ENCODE measurements at regions not wholly inside any gene's neighbourhood (a gene's known extent, or its start where the extent isn't known, plus 50 kb on each side); places are given as distances from the start of the nearest gene placed in this dataset.
A peak's percentile ranks its signal among the peaks of the same experiment; 100 is the strongest.

DNA sequence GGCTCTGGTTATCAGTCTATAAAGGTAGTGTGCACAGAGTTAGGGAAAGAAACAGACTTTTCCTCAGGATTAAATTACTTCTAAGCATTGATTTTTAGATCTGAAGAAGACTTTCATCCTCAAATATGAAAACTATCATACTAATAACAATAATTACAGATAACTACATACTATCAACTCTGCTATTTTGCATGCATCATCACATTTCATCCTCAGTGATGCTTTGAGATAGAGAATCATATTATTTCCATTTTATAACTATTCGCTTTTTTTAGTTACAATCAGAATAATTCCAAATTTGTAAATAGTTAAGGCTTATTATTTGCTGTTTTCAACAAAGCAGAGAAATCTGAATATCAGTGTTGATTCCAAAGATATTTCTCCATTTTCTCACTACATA is 239.2 kb downstream of the MEIS1 start:
- H3K4me3 Mint-ChIP-seq: no peak overlapping the region
- no peak overlapping the region for H3K27ac Mint-ChIP-seq
- CTCF ChIA-PET: no interaction called here
- POLR2A ChIA-PET: no interaction called here
- no peaks in the 10 kb centered on the region for H3K4me1 Mint-ChIP-seq
- DNase-seq: no peak
- H3K27me3 Mint-ChIP-seq: no peaks in the 10 kb centered on the region
- H3K9me3 Mint-ChIP-seq (ENCODE audit: low read depth): no peaks in the 10 kb centered on the region
- intact Hi-C loops (cut with DNase I, micrococcal nuclease): no loop called here
- H3K36me3 Mint-ChIP-seq (ENCODE audit: low read depth): no peaks in the 10 kb centered on the region
- no peak for ATAC-seq

- Mint-ChIP-seq H3K4me3 (no peak overlapping the region), H3K36me3 (ENCODE audit: low read depth) (no peaks in the 10 kb centered on the region), H3K4me1 (no peaks in the 10 kb centered on the region), H3K9me3 (ENCODE audit: low read depth) (no peaks in the 10 kb centered on the region), H3K27me3 (no peaks in the 10 kb centered on the region), H3K27ac (no peak overlapping the region)
- DNase-seq (no peak), ATAC-seq (no peak)
- intact Hi-C loops (cut with DNase I, micrococcal nuclease): no loop called here
- POLR2A ChIA-PET: no interaction called here
- CTCF ChIA-PET: no interaction called here
These were observed 240.7 kb downstream of the MEIS1 start for GRCh38 chr2:66675591-66675990.

DNA sequence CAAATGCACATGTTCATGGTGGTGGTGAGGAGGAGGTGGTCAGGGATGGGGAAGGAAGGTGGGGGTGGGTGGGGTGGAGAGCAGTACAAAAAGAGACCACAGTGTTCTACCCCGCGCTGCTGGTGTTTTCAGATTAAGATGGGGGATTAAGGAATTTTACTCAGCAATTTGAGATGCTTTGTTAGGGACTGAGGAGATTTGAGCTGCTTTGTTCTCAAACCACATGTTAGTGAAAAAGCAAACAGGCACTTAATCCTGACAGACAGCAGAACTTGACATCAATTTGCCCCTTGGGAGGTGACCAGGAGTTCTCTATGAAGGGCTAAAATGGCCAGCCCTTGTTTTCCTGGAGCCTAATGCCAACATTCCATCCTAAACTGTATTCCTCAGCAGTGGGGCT is 244.5 kb downstream of the MEIS1 start:
- Mint-ChIP-seq H3K36me3 (ENCODE audit: low read depth) (no peaks in the 10 kb centered on the region), H3K9me3 (ENCODE audit: low read depth) (no peaks in the 10 kb centered on the region), H3K4me1 (no peaks in the 10 kb centered on the region), H3K27me3 (no peaks in the 10 kb centered on the region), H3K4me3 (no peak overlapping the region), H3K27ac (no peak overlapping the region)
- intact Hi-C loops (cut with DNase I, micrococcal nuclease): no loop called here
- DNase-seq (no peak), ATAC-seq (no peak)
- ChIA-PET CTCF (no interaction called here), POLR2A (no interaction called here)

- ChIA-PET CTCF (no interaction called here), POLR2A (no interaction called here)
- Mint-ChIP-seq H3K27me3 (no peaks in the 10 kb centered on the region), H3K9me3 (ENCODE audit: low read depth) (peaks cover 1% of the 10 kb centered on the region), H3K4me3 (no peak overlapping the region), H3K36me3 (ENCODE audit: low read depth) (no peaks in the 10 kb centered on the region), H3K4me1 (no peaks in the 10 kb centered on the region), H3K27ac (no peak overlapping the region)
- DNase-seq: no peak
- intact Hi-C loops (cut with DNase I, micrococcal nuclease): no loop called here
- ATAC-seq: no peak
These were observed 247.6 kb downstream of the MEIS1 start for GRCh38 chr2:66682476-66682875.

GRCh38 chr2:66683064-66683463 is 248.1 kb downstream of the MEIS1 start:
- Mint-ChIP-seq H3K36me3 (ENCODE audit: low read depth) (no peaks in the 10 kb centered on the region), H3K9me3 (ENCODE audit: low read depth) (peaks cover 1% of the 10 kb centered on the region), H3K27me3 (no peaks in the 10 kb centered on the region), H3K27ac (no peak overlapping the region), H3K4me1 (no peaks in the 10 kb centered on the region), H3K4me3 (no peak overlapping the region)
- no peak for ATAC-seq
- DNase-seq: no peak
- intact Hi-C loops (cut with DNase I, micrococcal nuclease): no loop called here
- ChIA-PET POLR2A (no interaction called here), CTCF (no interaction called here)

- Mint-ChIP-seq H3K27ac (no peak overlapping the region), H3K9me3 (ENCODE audit: low read depth) (peaks cover 1% of the 10 kb centered on the region), H3K27me3 (no peaks in the 10 kb centered on the region), H3K4me3 (no peak overlapping the region), H3K4me1 (no peaks in the 10 kb centered on the region), H3K36me3 (ENCODE audit: low read depth) (no peaks in the 10 kb centered on the region)
- ATAC-seq: no peak
- DNase-seq: no peak
- ChIA-PET CTCF (no interaction called here), POLR2A (no interaction called here)
- intact Hi-C loops (cut with DNase I, micrococcal nuclease): no loop called here
These were observed 248.7 kb downstream of the MEIS1 start for GRCh38 chr2:66683599-66683998.

GRCh38 chr2:66684289-66684688 is 249.4 kb downstream of the MEIS1 start:
- Mint-ChIP-seq H3K4me3 (no peak overlapping the region), H3K9me3 (ENCODE audit: low read depth) (peaks cover 1% of the 10 kb centered on the region), H3K36me3 (ENCODE audit: low read depth) (no peaks in the 10 kb centered on the region), H3K4me1 (no peaks in the 10 kb centered on the region), H3K27ac (no peak overlapping the region), H3K27me3 (no peaks in the 10 kb centered on the region)
- ChIA-PET POLR2A (no interaction called here), CTCF (no interaction called here)
- ATAC-seq (no peak), DNase-seq (no peak)
- intact Hi-C loops (cut with DNase I, micrococcal nuclease): no loop called here

DNA sequence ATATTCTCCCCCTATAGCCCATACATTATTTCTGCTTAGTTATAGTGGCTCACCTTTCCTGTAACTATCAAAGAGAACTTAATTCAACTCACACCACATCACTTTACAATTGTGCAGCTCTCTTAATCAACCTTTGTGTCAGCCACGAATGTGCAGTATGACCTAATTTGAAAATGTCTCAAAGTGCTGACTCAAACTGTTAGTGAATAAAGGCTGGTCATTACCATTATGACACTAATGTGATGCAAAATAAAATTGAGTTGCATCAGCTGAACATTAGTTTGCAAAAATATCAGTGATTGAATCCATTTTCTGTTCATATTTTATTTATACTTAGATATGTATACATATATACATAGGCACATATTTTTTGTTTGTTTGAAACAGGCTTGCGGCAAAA is 251.8 kb downstream of the MEIS1 start:
- intact Hi-C loops (cut with DNase I, micrococcal nuclease): no loop called here
- POLR2A ChIA-PET: no interaction called here
- H3K27me3 Mint-ChIP-seq: no peaks in the 10 kb centered on the region
- CTCF ChIA-PET: no interaction called here
- ATAC-seq (peak; percentile 33), DNase-seq (no peak)
- peaks cover 1% of the 10 kb centered on the region for H3K9me3 Mint-ChIP-seq (ENCODE audit: low read depth)
- no peaks in the 10 kb centered on the region for H3K4me1 Mint-ChIP-seq
- no peak overlapping the region for H3K4me3 Mint-ChIP-seq
- H3K27ac Mint-ChIP-seq: no peak overlapping the region
- no peaks in the 10 kb centered on the region for H3K36me3 Mint-ChIP-seq (ENCODE audit: low read depth)

- Mint-ChIP-seq H3K9me3 (ENCODE audit: low read depth) (peaks cover 1% of the 10 kb centered on the region), H3K4me1 (no peaks in the 10 kb centered on the region), H3K36me3 (ENCODE audit: low read depth) (no peaks in the 10 kb centered on the region), H3K27ac (no peak overlapping the region), H3K27me3 (no peaks in the 10 kb centered on the region), H3K4me3 (no peak overlapping the region)
- intact Hi-C loops (cut with DNase I, micrococcal nuclease): no loop called here
- POLR2A ChIA-PET: no interaction called here
- DNase-seq (no peak), ATAC-seq (no peak)
- CTCF ChIA-PET: no interaction called here
These were observed 254.0 kb downstream of the MEIS1 start for GRCh38 chr2:66688951-66689350.

- Mint-ChIP-seq H3K4me3 (no peak overlapping the region), H3K9me3 (ENCODE audit: low read depth) (peaks cover 1% of the 10 kb centered on the region), H3K27me3 (no peaks in the 10 kb centered on the region), H3K27ac (no peak overlapping the region), H3K4me1 (no peaks in the 10 kb centered on the region), H3K36me3 (ENCODE audit: low read depth) (no peaks in the 10 kb centered on the region)
- CTCF ChIA-PET: no interaction called here
- DNase-seq (no peak), ATAC-seq (no peak)
- POLR2A ChIA-PET: no interaction called here
- intact Hi-C loops (cut with DNase I, micrococcal nuclease): no loop called here
These were observed 254.6 kb downstream of the MEIS1 start for GRCh38 chr2:66689456-66690051.

GRCh38 chr2:66691031-66691965 is 256.4 kb downstream of the MEIS1 start:
- Mint-ChIP-seq H3K9me3 (ENCODE audit: low read depth) (peaks cover 1% of the 10 kb centered on the region), H3K4me1 (no peaks in the 10 kb centered on the region), H3K27me3 (no peaks in the 10 kb centered on the region), H3K27ac (no peak overlapping the region), H3K36me3 (ENCODE audit: low read depth) (no peaks in the 10 kb centered on the region), H3K4me3 (no peak overlapping the region)
- intact Hi-C loops (cut with DNase I, micrococcal nuclease): no loop called here
- no peak for ATAC-seq
- DNase-seq: no peak
- ChIA-PET POLR2A (no interaction called here), CTCF (no interaction called here)

DNA sequence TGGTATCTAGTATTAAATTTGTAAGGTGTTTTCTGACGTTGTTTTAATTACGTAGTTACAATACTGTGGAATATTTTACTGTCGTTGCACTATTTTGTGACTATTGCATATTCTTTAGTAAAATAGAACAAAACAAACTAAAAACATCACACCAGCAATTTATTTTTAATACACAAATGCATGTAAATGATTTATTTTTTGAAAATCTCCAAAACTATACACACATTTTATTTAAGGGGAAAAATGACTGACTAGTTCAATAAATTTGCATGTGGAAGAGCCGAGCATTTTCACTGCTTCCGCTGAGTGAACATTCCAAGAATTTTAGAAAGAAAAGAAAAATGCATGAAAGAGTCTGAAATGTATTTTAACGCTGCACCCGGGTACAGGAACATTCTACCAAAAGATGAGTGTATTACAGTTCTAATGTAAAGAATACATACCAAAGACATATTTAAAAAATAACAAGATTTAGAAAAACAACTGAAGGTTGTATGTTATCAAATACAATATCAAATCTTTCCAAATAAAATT is 257.7 kb downstream of the MEIS1 start:
- Mint-ChIP-seq H3K4me1 (no peaks in the 10 kb centered on the region), H3K4me3 (no peak overlapping the region), H3K27me3 (no peaks in the 10 kb centered on the region), H3K27ac (no peak overlapping the region), H3K36me3 (ENCODE audit: low read depth) (no peaks in the 10 kb centered on the region), H3K9me3 (ENCODE audit: low read depth) (no peaks in the 10 kb centered on the region)
- intact Hi-C loops (cut with DNase I, micrococcal nuclease): no loop called here
- POLR2A ChIA-PET: no interaction called here
- DNase-seq (no peak), ATAC-seq (no peak)
- CTCF ChIA-PET: no interaction called here

Data from activated CD4-positive, alpha-beta T cell treated with anti-CD3 and anti-CD28 coated beads for 36 hours (primary cell).